ENCODE measurements at regions not wholly inside any gene's neighbourhood (a gene's known extent, or its start where the extent isn't known, plus 50 kb on each side); places are given as distances from the start of the nearest gene placed in this dataset.

DNA sequence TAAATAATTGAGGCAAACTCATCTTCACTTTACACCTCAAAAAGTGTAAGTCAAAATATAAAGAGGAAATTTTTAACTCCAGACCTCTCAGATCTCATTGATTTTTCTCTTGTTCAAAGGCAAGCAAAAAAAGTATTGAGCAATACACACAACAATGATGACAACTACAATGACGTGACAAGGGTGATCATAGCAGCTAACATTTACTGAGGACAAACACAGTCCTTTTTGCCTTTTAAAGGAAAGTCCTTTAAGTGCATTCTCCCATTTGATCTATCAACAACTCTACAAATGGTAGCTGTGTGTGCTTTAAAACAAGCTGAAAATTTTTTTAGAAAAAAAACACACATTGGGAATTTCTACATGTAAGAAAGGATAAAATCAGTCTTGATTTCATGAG lies 123.5 kb upstream of the CTAGE1 start (continued):
- TF ChIP-seq ZBTB11 (CRISPR knock-in tag; IDR thresholded peaks at IDR 0.05) (no peak), FOXM1 (IDR thresholded peaks at IDR 0.05; ENCODE audit: low read depth, low read length) (no peak), SUZ12 (IDR thresholded peaks at IDR 0.05; ENCODE audit: unreplicated experiment) (no peak), HCFC1 (IDR thresholded peaks at IDR 0.05; ENCODE audit: low read length) (no peak), POLR2A (IDR thresholded peaks at IDR 0.05; ENCODE audit: low read depth, low read length) (no peak), MTA3 (IDR thresholded peaks at IDR 0.05; ENCODE audit: borderline replicate concordance, low read length) (no peak), PML (IDR thresholded peaks at IDR 0.05; ENCODE audit: low read length) (no peak), SMC3 (IDR thresholded peaks at IDR 0.05; ENCODE audit: borderline replicate concordance, low read length) (no peak), RBBP5 (conservative IDR thresholded peaks at IDR 0.05) (no peak), RCOR1 (conservative IDR thresholded peaks at IDR 0.05; ENCODE audit: low read depth, low read length) (no peak), NFIC (IDR thresholded peaks at IDR 0.05; ENCODE audit: low read depth, low read length) (no peak), HDGF (IDR thresholded peaks at IDR 0.05) (no peak)
- TF ChIP-seq, protein P1, sequence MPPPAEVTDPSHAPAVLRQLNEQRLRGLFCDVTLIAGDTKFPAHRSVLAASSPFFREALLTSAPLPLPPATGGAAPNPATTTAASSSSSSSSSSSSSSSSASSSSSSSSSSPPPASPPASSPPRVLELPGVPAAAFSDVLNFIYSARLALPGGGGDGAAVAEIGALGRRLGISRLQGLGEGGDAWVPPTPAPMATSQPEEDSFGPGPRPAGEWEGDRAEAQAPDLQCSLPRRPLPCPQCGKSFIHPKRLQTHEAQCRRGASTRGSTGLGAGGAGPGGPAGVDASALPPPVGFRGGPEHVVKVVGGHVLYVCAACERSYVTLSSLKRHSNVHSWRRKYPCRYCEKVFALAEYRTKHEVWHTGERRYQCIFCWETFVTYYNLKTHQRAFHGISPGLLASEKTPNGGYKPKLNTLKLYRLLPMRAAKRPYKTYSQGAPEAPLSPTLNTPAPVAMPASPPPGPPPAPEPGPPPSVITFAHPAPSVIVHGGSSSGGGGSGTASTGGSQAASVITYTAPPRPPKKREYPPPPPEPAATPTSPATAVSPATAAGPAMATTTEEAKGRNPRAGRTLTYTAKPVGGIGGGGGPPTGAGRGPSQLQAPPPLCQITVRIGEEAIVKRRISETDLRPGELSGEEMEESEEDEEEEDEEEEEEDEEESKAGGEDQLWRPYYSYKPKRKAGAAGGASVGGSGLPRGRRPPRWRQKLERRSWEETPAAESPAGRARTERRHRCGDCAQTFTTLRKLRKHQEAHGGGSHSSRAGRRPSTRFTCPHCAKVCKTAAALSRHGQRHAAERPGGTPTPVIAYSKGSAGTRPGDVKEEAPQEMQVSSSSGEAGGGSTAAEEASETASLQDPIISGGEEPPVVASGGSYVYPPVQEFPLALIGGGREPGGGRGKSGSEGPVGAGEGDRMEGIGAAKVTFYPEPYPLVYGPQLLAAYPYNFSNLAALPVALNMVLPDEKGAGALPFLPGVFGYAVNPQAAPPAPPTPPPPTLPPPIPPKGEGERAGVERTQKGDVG (CRISPR knock-in tag; IDR thresholded peaks at IDR 0.05): no peak

Data from GM12878 (cell line).